ENCODE measurements at regions not wholly inside any gene's neighbourhood (a gene's known extent, or its start where the extent isn't known, plus 50 kb on each side); places are given as distances from the start of the nearest gene placed in this dataset.

DNA sequence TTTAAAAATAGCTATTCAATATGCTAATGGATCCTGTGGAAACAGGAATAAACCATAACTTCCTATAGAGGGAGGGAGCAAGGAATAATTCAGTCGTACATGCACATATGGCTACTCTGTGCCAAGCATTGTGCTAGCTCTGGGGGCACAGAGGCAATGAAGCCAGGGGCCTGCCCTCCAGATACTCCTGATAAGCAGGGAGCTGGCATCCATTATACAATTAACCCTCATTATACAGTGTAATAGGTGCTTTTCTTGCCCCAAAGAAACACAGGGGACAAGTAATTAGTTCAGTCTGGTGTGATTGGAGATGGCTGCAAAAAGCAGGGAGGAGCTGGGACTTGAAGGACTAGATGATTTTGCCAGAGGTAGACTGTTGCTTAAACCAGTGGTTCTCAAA, 200.4 kb downstream of the SREK1 start:
- H3K4me3 ChIP-seq (ENCODE audit: low read depth, low read length) = no peak overlapping the region
- TF ChIP-seq, protein P1, sequence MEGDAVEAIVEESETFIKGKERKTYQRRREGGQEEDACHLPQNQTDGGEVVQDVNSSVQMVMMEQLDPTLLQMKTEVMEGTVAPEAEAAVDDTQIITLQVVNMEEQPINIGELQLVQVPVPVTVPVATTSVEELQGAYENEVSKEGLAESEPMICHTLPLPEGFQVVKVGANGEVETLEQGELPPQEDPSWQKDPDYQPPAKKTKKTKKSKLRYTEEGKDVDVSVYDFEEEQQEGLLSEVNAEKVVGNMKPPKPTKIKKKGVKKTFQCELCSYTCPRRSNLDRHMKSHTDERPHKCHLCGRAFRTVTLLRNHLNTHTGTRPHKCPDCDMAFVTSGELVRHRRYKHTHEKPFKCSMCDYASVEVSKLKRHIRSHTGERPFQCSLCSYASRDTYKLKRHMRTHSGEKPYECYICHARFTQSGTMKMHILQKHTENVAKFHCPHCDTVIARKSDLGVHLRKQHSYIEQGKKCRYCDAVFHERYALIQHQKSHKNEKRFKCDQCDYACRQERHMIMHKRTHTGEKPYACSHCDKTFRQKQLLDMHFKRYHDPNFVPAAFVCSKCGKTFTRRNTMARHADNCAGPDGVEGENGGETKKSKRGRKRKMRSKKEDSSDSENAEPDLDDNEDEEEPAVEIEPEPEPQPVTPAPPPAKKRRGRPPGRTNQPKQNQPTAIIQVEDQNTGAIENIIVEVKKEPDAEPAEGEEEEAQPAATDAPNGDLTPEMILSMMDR (IDR thresholded peaks at IDR 0.05; ENCODE audit: insufficient read depth, low read length) = no peak
- no peak for DNase-seq (ENCODE audit: low read depth)

DNA sequence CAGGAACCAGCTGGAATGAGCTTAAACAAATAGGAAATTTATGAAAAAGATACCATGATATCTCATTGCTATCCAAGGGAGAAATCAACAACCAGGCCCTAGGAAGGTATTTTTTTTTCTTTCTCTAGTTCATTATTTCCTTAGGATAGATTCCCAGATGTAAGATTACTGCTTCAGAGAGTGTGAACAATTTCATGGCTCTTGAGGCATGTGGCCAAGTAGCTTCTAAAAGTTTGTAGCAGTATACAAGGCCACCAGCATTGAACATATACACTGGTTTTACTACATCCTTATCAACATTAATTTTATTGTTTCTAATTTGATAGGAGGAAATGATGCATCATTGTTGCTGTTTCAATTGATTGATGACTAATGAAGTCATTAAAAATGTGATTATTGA, 201.2 kb downstream of the SREK1 start:
- DNase-seq (ENCODE audit: low read depth) = no peak
- no peak overlapping the region for H3K4me3 ChIP-seq (ENCODE audit: low read depth, low read length)
- TF ChIP-seq, protein P1 (IDR thresholded peaks at IDR 0.05; ENCODE audit: insufficient read depth, low read length) = no peak

DNA sequence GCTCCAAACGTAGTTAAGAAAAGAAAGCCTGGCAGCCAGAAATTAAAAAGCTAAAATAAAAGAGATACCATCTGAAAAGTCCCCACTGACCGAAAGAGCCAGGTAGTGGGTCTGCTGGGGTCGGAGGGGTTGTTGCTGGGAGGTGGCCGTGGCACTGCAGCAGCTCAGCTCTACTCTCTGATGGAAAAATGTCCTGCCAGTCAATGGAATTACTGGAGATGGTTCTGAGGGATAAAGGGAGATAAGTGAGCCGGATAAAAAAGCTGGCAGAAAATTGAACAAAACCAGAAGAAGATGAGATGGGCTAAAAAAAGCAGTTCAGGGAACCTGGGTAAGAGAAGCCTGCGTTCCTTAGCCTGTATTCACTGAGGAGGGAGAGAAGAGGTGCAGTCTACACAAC, 202.8 kb downstream of the SREK1 start:
- H3K4me3 ChIP-seq (ENCODE audit: low read depth, low read length) = no peak overlapping the region
- no peak for DNase-seq (ENCODE audit: low read depth)
- TF ChIP-seq, protein P1 (IDR thresholded peaks at IDR 0.05; ENCODE audit: insufficient read depth, low read length) = no peak

DNA sequence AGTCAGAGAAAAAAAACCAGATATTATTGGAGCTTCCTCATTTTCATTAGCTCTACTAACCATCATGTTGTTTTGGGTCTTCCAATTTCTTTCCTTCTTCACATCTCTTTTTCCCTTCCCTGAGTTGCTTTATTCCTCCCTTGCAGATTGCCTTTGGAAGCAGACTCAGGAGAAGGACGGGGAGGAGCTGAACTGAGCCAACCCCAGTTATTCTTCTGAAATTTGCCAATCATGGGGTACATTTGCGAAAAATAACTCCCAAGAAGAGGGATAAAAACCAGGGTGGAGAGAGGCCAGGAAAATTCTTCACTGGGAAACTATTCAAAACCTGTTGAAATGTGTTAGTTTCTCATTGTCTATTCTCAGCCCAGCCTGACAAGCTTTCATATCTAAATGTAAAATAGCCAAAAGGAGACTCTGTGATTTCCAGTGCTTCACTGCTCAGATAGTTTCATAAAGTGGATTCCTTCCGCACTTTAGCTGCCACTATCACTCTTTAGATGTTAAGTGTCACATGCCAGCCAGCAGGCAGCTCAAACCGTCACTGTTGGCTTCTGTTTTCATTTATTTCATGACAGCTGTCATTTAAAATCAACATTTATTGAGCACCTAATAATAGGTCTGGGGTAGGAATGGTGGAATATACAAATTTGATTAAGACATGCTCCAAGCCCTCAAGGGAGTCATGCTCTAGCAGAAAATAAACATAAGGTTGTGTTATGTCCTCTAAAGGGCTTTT, 204.5 kb downstream of the SREK1 start:
- H3K4me3 ChIP-seq (ENCODE audit: low read depth, low read length) = no peak overlapping the region
- no peak for DNase-seq (ENCODE audit: low read depth)
- TF ChIP-seq, protein P1 (IDR thresholded peaks at IDR 0.05; ENCODE audit: insufficient read depth, low read length) = no peak

GRCh38 chr5:66351813-66352212, 207.7 kb downstream of the SREK1 start:
- TF ChIP-seq, protein P1 (IDR thresholded peaks at IDR 0.05; ENCODE audit: insufficient read depth, low read length) = no peak
- DNase-seq (ENCODE audit: low read depth) = peak; percentile 7
- H3K4me3 ChIP-seq (ENCODE audit: low read depth, low read length) = no peak overlapping the region

GRCh38 chr5:66353186-66353585, 209.1 kb downstream of the SREK1 start:
- TF ChIP-seq, protein P1 (IDR thresholded peaks at IDR 0.05; ENCODE audit: insufficient read depth, low read length) = no peak
- no peak for DNase-seq (ENCODE audit: low read depth)
- no peak overlapping the region for H3K4me3 ChIP-seq (ENCODE audit: low read depth, low read length)

- DNase-seq (ENCODE audit: low read depth) = no peak
- TF ChIP-seq, protein P1 (IDR thresholded peaks at IDR 0.05; ENCODE audit: insufficient read depth, low read length) = no peak
- H3K4me3 ChIP-seq (ENCODE audit: low read depth, low read length) = no peak overlapping the region
Observed at GRCh38 chr5:66354422-66354821, 210.3 kb downstream of the SREK1 start.

Measured in fibroblast of the aortic adventitia (primary cell).